ENCODE measurements at regions not wholly inside any gene's neighbourhood (a gene's known extent, or its start where the extent isn't known, plus 50 kb on each side); places are given as distances from the start of the nearest gene placed in this dataset.
A peak's percentile ranks its signal among the peaks of the same experiment; 100 is the strongest.

GRCh38 chr12:59039005-59039404 is 118.7 kb upstream of the LRIG3 start:
- Histone ChIP-seq H3K9ac (ENCODE audit: low read depth in 2 of 2, low read length in 2 of 2) (no peak overlapping the region), H3K27me3 (no peaks in the 10 kb centered on the region), H3K9me3 (no peaks in the 10 kb centered on the region), H3K4me1 (no peaks in the 10 kb centered on the region), H3K4me3 (no peak overlapping the region), H3K27ac (no peak overlapping the region), H3K36me3 (no peaks in the 10 kb centered on the region)
- no peak for DNase-seq
- TF ChIP-seq CTCF (IDR thresholded peaks at IDR 0.05) = no peak
- intact Hi-C loops (cut with DNase I) = no loop called here

GRCh38 chr12:59036973-59037762 is 116.9 kb upstream of the LRIG3 start:
- no peak overlapping the region for H3K27ac ChIP-seq
- H3K4me1 ChIP-seq = no peaks in the 10 kb centered on the region

GRCh38 chr12:59036347-59036746 is 116.0 kb upstream of the LRIG3 start:
- intact Hi-C loops (cut with DNase I) = no loop called here
- Histone ChIP-seq H3K27ac (no peak overlapping the region), H3K9ac (ENCODE audit: low read depth in 2 of 2, low read length in 2 of 2) (no peak overlapping the region)

More at GRCh38 chr12:59036973-59037762, 116.9 kb upstream of the LRIG3 start:
- TF ChIP-seq CTCF (IDR thresholded peaks at IDR 0.05) = no peak
- Histone ChIP-seq H3K9ac (ENCODE audit: low read depth in 2 of 2, low read length in 2 of 2) (no peak overlapping the region), H3K36me3 (no peaks in the 10 kb centered on the region), H3K4me3 (no peak overlapping the region), H3K9me3 (no peaks in the 10 kb centered on the region), H3K27me3 (no peaks in the 10 kb centered on the region)
- intact Hi-C loops (cut with DNase I) = no loop called here
- no peak for DNase-seq

GRCh38 chr12:59031313-59031712 is 111.0 kb upstream of the LRIG3 start:
- Histone ChIP-seq H3K27ac (no peak overlapping the region), H3K9ac (ENCODE audit: low read depth in 2 of 2, low read length in 2 of 2) (no peak overlapping the region), H3K4me3 (no peak overlapping the region), H3K36me3 (no peaks in the 10 kb centered on the region), H3K9me3 (no peaks in the 10 kb centered on the region), H3K27me3 (no peaks in the 10 kb centered on the region), H3K4me1 (no peaks in the 10 kb centered on the region)
- intact Hi-C loops (cut with DNase I) = no loop called here
- DNase-seq = no peak
- no peak for TF ChIP-seq CTCF (IDR thresholded peaks at IDR 0.05)

More at GRCh38 chr12:59036347-59036746, 116.0 kb upstream of the LRIG3 start:
- Histone ChIP-seq H3K9me3 (no peaks in the 10 kb centered on the region), H3K4me1 (no peaks in the 10 kb centered on the region), H3K36me3 (no peaks in the 10 kb centered on the region), H3K27me3 (no peaks in the 10 kb centered on the region), H3K4me3 (no peak overlapping the region)
- TF ChIP-seq CTCF (IDR thresholded peaks at IDR 0.05) = no peak
- no peak for DNase-seq

GRCh38 chr12:59030415-59030814 is 110.1 kb upstream of the LRIG3 start:
- no peak overlapping the region for H3K4me3 ChIP-seq
- no peaks in the 10 kb centered on the region for H3K36me3 ChIP-seq
- peak; percentile 89 for DNase-seq
- TF ChIP-seq CTCF (IDR thresholded peaks at IDR 0.05) = no peak
- peak overlapping the region; percentile 58 for H3K27ac ChIP-seq
- no peaks in the 10 kb centered on the region for H3K9me3 ChIP-seq
- H3K27me3 ChIP-seq = no peaks in the 10 kb centered on the region
- intact Hi-C loops (cut with DNase I) = no loop called here
- no peaks in the 10 kb centered on the region for H3K4me1 ChIP-seq
- no peak overlapping the region for H3K9ac ChIP-seq (ENCODE audit: low read depth in 2 of 2, low read length in 2 of 2)

Measured in colonic mucosa (tissue), 4 donors.